GM23338 (cell line): ENCODE measurements at regions not wholly inside any gene's neighbourhood (a gene's known extent, or its start where the extent isn't known, plus 50 kb on each side); places are given as distances from the start of the nearest gene placed in this dataset.

Source experiments
- EZH2 ChIP-seq: fragments of 200-600 bp; sonication (generic); IDR thresholded peaks from one replicate; pipeline ENCODE4 v1.8.0; 2017; ENCODE audit warnings: antibody characterized with exemption, mild to moderate bottlenecking, low read depth; ENCODE audit not compliant: unreplicated experiment
- EZH2phosphoT487 ChIP-seq: fragments of 200-600 bp; sonication (generic); IDR thresholded peaks from one replicate; pipeline ENCODE4 v1.8.1; 2018; ENCODE audit warnings: antibody characterized with exemption; ENCODE audit not compliant: unreplicated experiment
- NANOG ChIP-seq: IDR thresholded peaks from 2 replicates; pipeline ENCODE4 v1.6.1; 2016; ENCODE audit warnings: antibody characterized with exemption, borderline replicate concordance
- TF ChIP-seq, protein P1 (sequence below), 2 experiments: fragments of 200-600 bp in 1 of 2; sonication (generic) in 1 of 2; conservative IDR thresholded peaks; 2 replicates each; pipeline versions ENCODE4 v1.5.1 to v1.6.1; 2016 to 2017; ENCODE audit warnings: antibody characterized with exemption in 2 of 2, low read depth in 2 of 2, mild to moderate bottlenecking in 2 of 2, moderate library complexity in 1 of 2

DNA sequence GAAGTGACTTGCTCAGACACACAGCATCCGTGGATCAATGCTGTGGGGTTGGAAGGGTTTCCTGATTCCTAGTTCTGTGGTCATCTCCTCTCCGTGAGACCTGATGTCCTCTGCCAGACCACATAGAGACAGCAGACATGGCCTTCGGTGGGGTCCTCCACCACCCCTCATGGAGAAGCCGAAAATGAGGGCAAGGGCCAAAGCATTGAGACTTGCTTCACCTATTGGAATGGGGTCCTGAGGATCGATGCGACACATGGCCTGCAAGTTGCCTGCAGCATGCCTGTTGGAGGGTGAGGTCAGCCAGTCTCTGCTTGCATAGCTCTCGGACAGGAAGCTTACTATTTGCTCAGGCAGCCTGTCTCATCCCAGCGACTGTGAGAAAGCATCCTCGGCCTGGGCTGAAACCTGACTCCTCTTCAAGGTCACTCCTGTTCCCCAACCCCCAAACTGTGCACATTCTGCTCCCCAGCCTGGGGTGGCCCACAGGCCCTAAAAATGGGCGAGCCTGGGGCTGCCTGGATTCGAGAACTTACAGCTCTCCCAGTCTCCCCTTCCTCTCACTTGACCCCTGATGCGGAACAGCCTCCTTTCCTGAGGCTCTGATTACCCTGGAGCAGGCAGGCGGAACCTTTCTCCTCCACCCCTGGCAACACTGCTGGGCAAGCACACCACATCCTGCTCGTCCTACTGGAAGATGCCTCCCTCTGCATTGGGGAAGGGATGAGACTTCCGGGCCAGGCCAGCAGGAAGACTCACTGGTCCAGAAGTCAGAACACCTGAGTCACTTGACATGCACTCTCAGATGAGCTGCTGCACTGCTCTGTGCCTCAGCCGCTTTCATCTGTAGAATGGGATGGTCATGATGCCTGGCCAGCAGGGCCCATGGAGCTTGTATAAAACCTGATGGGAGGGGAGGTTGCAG is 186.9 kb downstream of the RGS3 start:
- no peak for TF ChIP-seq EZH2
- TF ChIP-seq, protein P1, sequence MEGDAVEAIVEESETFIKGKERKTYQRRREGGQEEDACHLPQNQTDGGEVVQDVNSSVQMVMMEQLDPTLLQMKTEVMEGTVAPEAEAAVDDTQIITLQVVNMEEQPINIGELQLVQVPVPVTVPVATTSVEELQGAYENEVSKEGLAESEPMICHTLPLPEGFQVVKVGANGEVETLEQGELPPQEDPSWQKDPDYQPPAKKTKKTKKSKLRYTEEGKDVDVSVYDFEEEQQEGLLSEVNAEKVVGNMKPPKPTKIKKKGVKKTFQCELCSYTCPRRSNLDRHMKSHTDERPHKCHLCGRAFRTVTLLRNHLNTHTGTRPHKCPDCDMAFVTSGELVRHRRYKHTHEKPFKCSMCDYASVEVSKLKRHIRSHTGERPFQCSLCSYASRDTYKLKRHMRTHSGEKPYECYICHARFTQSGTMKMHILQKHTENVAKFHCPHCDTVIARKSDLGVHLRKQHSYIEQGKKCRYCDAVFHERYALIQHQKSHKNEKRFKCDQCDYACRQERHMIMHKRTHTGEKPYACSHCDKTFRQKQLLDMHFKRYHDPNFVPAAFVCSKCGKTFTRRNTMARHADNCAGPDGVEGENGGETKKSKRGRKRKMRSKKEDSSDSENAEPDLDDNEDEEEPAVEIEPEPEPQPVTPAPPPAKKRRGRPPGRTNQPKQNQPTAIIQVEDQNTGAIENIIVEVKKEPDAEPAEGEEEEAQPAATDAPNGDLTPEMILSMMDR (conservative IDR thresholded peaks at IDR 0.05; ENCODE audit: low read depth in 2 of 2): no peak
- no peak for TF ChIP-seq NANOG
- TF ChIP-seq EZH2phosphoT487: no peak
